IMR-90 (cell line): ENCODE measurements at regions not wholly inside any gene's neighbourhood (a gene's known extent, or its start where the extent isn't known, plus 50 kb on each side); places are given as distances from the start of the nearest gene placed in this dataset.

Experiments used
- ATAC-seq: fragments of 200-7000 bp; cut with Tn5 transposase; 2 replicates; pipeline ENCODE4 v1.9.1; 2020; ENCODE audit warnings: low read depth, mild to moderate bottlenecking, moderate library complexity
- BruUV-seq: library from RNA; stranded (reverse); fragments of 400-500 nt; replicated peaks from 2 replicates; lab custom pipeline; 2021; lab: Mats Ljungman, UMichigan
- CTCF ChIA-PET: fragments of 300-600 bp; formaldehyde crosslinking; extraction: SDS; loops from one replicate; lab custom pipeline; 2021; ENCODE audit warnings: antibody characterized with exemption; lab: Yijun Ruan, JAX
- POLR2A ChIA-PET: fragments of 300-600 bp; sonication (Branson Sonifier 250); formaldehyde crosslinking; loops from one replicate; lab custom pipeline; 2022; ENCODE audit warnings: antibody characterized with exemption; ENCODE audit not compliant: unreplicated experiment; lab: Charles Lee
- DNase-seq: peaks from one replicate; pipeline ENCODE4 v3.0.0; 2013
- H2AFZ ChIP-seq: replicated peaks from 2 replicates; pipeline ENCODE3; 2013; ENCODE audit warnings: low read length, mild to moderate bottlenecking; ENCODE audit not compliant: poor library complexity
- H2AK5ac ChIP-seq: 2 replicates; pipeline ENCODE4 v1.6.1; 2013; ENCODE audit warnings: low read depth, low read length, inconsistent platforms
- H2AK9ac ChIP-seq: replicated peaks from 2 replicates; pipeline ENCODE3; 2013; ENCODE audit warnings: mild to moderate bottlenecking, low read depth, low read length, moderate library complexity; ENCODE audit not compliant: poor library complexity
- H2BK120ac ChIP-seq: 2 replicates; pipeline ENCODE4 v1.6.1; 2013; ENCODE audit warnings: low read depth, low read length, inconsistent platforms
- H2BK15ac ChIP-seq: 3 replicates; pipeline ENCODE4 v1.6.1; 2013; ENCODE audit warnings: low read depth, low read length, inconsistent platforms
- H2BK20ac ChIP-seq: 2 replicates; pipeline ENCODE4 v1.6.1; 2013; ENCODE audit warnings: low read depth, mild to moderate bottlenecking, inconsistent platforms, low read length, moderate library complexity
- H2BK5ac ChIP-seq: 2 replicates; pipeline ENCODE4 v1.6.1; 2013; ENCODE audit warnings: mild to moderate bottlenecking, low read depth, low read length, inconsistent platforms; ENCODE audit not compliant: poor library complexity, severe bottlenecking
- H3K14ac ChIP-seq: replicated peaks from 2 replicates; pipeline ENCODE4 v1.6.1; 2013; ENCODE audit warnings: low read depth, low read length, inconsistent platforms
- H3K18ac ChIP-seq: 2 replicates; pipeline ENCODE4 v1.6.1; 2013; ENCODE audit warnings: low read depth, low read length, control low read depth
- H3K23ac ChIP-seq: 2 replicates; pipeline ENCODE4 v1.6.1; 2013; ENCODE audit warnings: low read depth, low read length, inconsistent platforms
- H3K27ac ChIP-seq: 2 replicates; pipeline ENCODE4 v1.5.1; 2013; ENCODE audit warnings: mild to moderate bottlenecking, control low read depth, low read length; ENCODE audit not compliant: insufficient read depth
- H3K27me3 ChIP-seq: 2 replicates; pipeline ENCODE4 v1.6.1; 2013; ENCODE audit warnings: low read length; ENCODE audit not compliant: control insufficient read depth, insufficient read depth
- H3K36me3 ChIP-seq: 2 replicates; pipeline ENCODE4 v1.6.1; 2013; ENCODE audit warnings: low read length, mixed read lengths; ENCODE audit not compliant: control insufficient read depth, insufficient read depth
- H3K4ac ChIP-seq: 2 replicates; pipeline ENCODE4 v1.6.1; 2013; ENCODE audit warnings: low read depth, low read length, inconsistent platforms
- H3K4me1 ChIP-seq: 2 replicates; pipeline ENCODE4 v1.6.1; 2013; ENCODE audit warnings: low read length, mixed read lengths; ENCODE audit not compliant: control insufficient read depth, insufficient read depth
- H3K4me2 ChIP-seq: 2 replicates; pipeline ENCODE4 v1.6.1; 2013; ENCODE audit warnings: low read depth, mild to moderate bottlenecking, control low read depth, low read length, moderate library complexity
- H3K4me3 ChIP-seq: 2 replicates; pipeline ENCODE4 v1.5.1; 2013; ENCODE audit warnings: low read depth, mild to moderate bottlenecking, control low read depth, low read length, moderate library complexity; ENCODE audit not compliant: insufficient read depth
- H3K56ac ChIP-seq: 2 replicates; pipeline ENCODE4 v1.6.1; 2013; ENCODE audit warnings: low read length, inconsistent platforms; ENCODE audit not compliant: insufficient read depth; ENCODE audit errors: extremely low read depth
- H3K79me1 ChIP-seq, 2 experiments: 2 replicates each; pipeline ENCODE4 v1.6.1; 2013; ENCODE audit warnings: low read length in 2 of 2, inconsistent platforms in 1 of 2, low read depth in 1 of 2
- H3K9ac ChIP-seq: 2 replicates; pipeline ENCODE4 v1.6.1; 2013; ENCODE audit warnings: low read depth, low read length, control low read depth
- H3K9me1 ChIP-seq: 2 replicates; pipeline ENCODE4 v1.6.1; 2013; ENCODE audit warnings: low read length, inconsistent platforms; ENCODE audit not compliant: insufficient read depth
- H3K9me3 ChIP-seq: 2 replicates; pipeline ENCODE4 v1.6.1; 2013; ENCODE audit warnings: low read length; ENCODE audit not compliant: control insufficient read depth, insufficient read depth
- H4K20me1 ChIP-seq: 2 replicates; pipeline ENCODE4 v1.6.1; 2013; ENCODE audit warnings: low read length, inconsistent platforms; ENCODE audit not compliant: insufficient read depth
- H4K5ac ChIP-seq: 2 replicates; pipeline ENCODE4 v1.6.1; 2013; ENCODE audit warnings: mild to moderate bottlenecking, low read depth, low read length, control low read depth
- H4K8ac ChIP-seq, 2 experiments: 2 replicates each; pipeline ENCODE4 v1.6.1; 2013; ENCODE audit warnings: low read depth in 2 of 2, low read length in 2 of 2, control low read depth in 1 of 2, inconsistent platforms in 1 of 2
- H4K91ac ChIP-seq: 2 replicates; pipeline ENCODE4 v1.6.1; 2013; ENCODE audit warnings: low read depth, low read length, inconsistent platforms; ENCODE audit not compliant: insufficient read depth
- CEBPB ChIP-seq: IDR thresholded peaks from 2 replicates; pipeline ENCODE4 v1.6.1; 2012; ENCODE audit warnings: low read depth, low read length, improper control_type of control experiment
- MAFK ChIP-seq: IDR thresholded peaks from 2 replicates; pipeline ENCODE4 v1.6.1; 2012; ENCODE audit warnings: low read depth, low read length, improper control_type of control experiment
- MXI1 ChIP-seq: IDR thresholded peaks from 2 replicates; pipeline ENCODE4 v1.6.1; 2012; ENCODE audit warnings: low read depth, mild to moderate bottlenecking, low read length, moderate library complexity, borderline replicate concordance
- RAD21 ChIP-seq: IDR thresholded peaks from 2 replicates; pipeline ENCODE4 v1.6.1; 2012; ENCODE audit warnings: low read length, improper control_type of control experiment
- RCOR1 ChIP-seq: IDR thresholded peaks from 2 replicates; pipeline ENCODE4 v1.6.1; 2012; ENCODE audit warnings: mild to moderate bottlenecking, low read length, improper control_type of control experiment; ENCODE audit not compliant: insufficient replicate concordance
- WGBS, 2 experiments: methylation state at CpG; one replicate each; pipeline versions ENCODE4 v1.1.5 to v1.1.7; 2013; ENCODE audit warnings: missing lambda C conversion rate in 2 of 2; ENCODE audit not compliant: insufficient read length in 1 of 2; ENCODE audit errors: extremely low coverage in 2 of 2; 5-methylcytosine and 5-hydroxymethylcytosine counted together
- dilution Hi-C: fragments of 300-500 bp; cut with HindIII; formaldehyde crosslinking; loops from one replicate; pipeline ENCODE4 v1.14.3; 2018; ENCODE audit warnings: low sequenced_read_pairs; ENCODE audit not compliant: unreplicated experiment
- in situ Hi-C: fragments of 300-500 bp; cut with MboI; formaldehyde crosslinking; loops from 3 replicates; pipeline ENCODE4 v1.14.3; 2019; ENCODE audit warnings: low sequenced_read_pairs, inconsistent platforms, mixed read lengths
- intact Hi-C: fragments of 100-400 bp; cut with micrococcal nuclease; formaldehyde crosslinking; loops from 2 replicates; pipeline ENCODE4 v1.10.0; 2022

DNA sequence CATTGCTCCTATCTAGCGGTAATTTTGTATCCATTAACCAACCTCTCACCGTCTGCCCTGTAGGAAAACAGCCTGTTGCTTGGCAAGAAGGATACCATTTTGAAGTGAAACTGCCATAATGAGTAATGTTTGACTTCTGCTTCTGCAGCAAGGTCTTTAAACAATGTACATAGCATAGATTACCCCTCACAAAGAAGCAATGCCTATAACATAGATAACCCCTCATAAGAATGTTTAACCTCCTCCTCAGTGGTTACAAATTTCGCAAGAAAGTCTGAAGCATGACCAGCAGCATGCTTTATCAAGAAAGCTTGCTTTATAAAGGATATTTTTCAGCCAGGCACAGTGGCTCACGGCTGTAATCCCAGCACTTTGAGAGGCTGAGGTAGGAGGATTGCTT, 61.2 kb upstream of the MFGE8 start:
- Histone ChIP-seq H3K27ac (peak overlapping the region; percentile 75; the same call in 1 of the 2 replicates), H3K9ac (no peak overlapping the region), H3K56ac (no peak overlapping the region), H3K27me3 (no peaks in the 10 kb centered on the region), H2AK9ac (no peak overlapping the region), H3K4me2 (peak overlapping the region; percentile 33; the same call in 1 of the 2 replicates), H3K9me1 (no peaks in the 10 kb centered on the region), H2BK20ac (no peak overlapping the region), H4K20me1 (no peaks in the 10 kb centered on the region), H3K36me3 (no peaks in the 10 kb centered on the region), H4K91ac (no peak overlapping the region), H3K18ac (peak overlapping the region; percentile 93; the same call in 1 of the 2 replicates), H2AFZ (no peak overlapping the region), H3K4ac (no peak overlapping the region), H2BK15ac (0 out of 3 replicates have a peak overlapping the region, but pooled peaks have one; percentile 7), H3K4me3 (no peak overlapping the region), H3K4me1 (peaks cover 3% of the 10 kb centered on the region), H2AK5ac (no peak overlapping the region), H3K9me3 (peaks cover 7% of the 10 kb centered on the region), H3K23ac (no peak overlapping the region), H4K8ac (no peak overlapping the region; a peak in 1 of 4 replicates), H3K14ac (no peak overlapping the region), H3K79me1 (no peaks in the 10 kb centered on the region), H4K5ac (peak overlapping the region; percentile 83; the same call in 1 of the 2 replicates), H2BK5ac (peak overlapping the region; percentile 75), H2BK120ac (no peak overlapping the region)
- in situ Hi-C loops = no loop called here
- ATAC-seq = peak; percentile 77
- WGBS, 2 experiments = no CpG with 5 or more reads among the region's 4 CpGs
- dilution Hi-C loops = no loop called here
- CTCF ChIA-PET = no interaction called here
- POLR2A ChIA-PET = no interaction called here
- intact Hi-C loops = loop anchor here (5.0 kb wide), 1 partner anchor 42 kb away; no protein-coding TSS in a partner anchor
- TF ChIP-seq RCOR1 = no peak
- no peak for TF ChIP-seq RAD21
- TF ChIP-seq MXI1 = no peak
- no peak for TF ChIP-seq MAFK
- TF ChIP-seq CEBPB = peak; percentile 86
- no TSS peak for BruUV-seq
- peak; percentile 75 for DNase-seq
